Subcutaneous abdominal adipose tissue (tissue), 5 donors: ENCODE measurements at regions not wholly inside any gene's neighbourhood (a gene's known extent, or its start where the extent isn't known, plus 50 kb on each side); places are given as distances from the start of the nearest gene placed in this dataset.

Source experiments
- H3K27ac ChIP-seq: one replicate; pipeline ENCODE4 v1.7.0; 2013; ENCODE audit warnings: low read depth, mild to moderate bottlenecking, inconsistent platforms, low read length, moderate library complexity
- H3K27me3 ChIP-seq, 5 donors: one replicate each; pipeline ENCODE4 v1.7.0; 2013; ENCODE audit warnings: low read length in 5 of 5, inconsistent platforms in 1 of 5; ENCODE audit not compliant: control insufficient read depth in 5 of 5, insufficient read depth in 4 of 5
- H3K36me3 ChIP-seq, 5 donors: one replicate each; pipeline ENCODE4 v1.7.0; 2013; ENCODE audit warnings: low read length in 5 of 5; ENCODE audit not compliant: control insufficient read depth in 5 of 5, insufficient read depth in 5 of 5
- H3K4me1 ChIP-seq, 5 donors: one replicate each; pipeline ENCODE4 v1.7.0; 2013; ENCODE audit warnings: low read length in 5 of 5, mild to moderate bottlenecking in 3 of 5, moderate library complexity in 1 of 5; ENCODE audit not compliant: control insufficient read depth in 5 of 5, insufficient read depth in 5 of 5
- H3K4me3 ChIP-seq, 5 donors: one replicate each; pipeline ENCODE4 v1.7.0; 2013; ENCODE audit warnings: low read length in 5 of 5, low read depth in 1 of 5
- H3K9ac ChIP-seq, 5 donors: one replicate each; pipeline ENCODE4 v1.7.0; 2013; ENCODE audit warnings: low read length in 5 of 5, mild to moderate bottlenecking in 4 of 5, moderate library complexity in 3 of 5
- H3K9me3 ChIP-seq, 5 donors: one replicate each; pipeline ENCODE4 v1.7.0; 2013; ENCODE audit warnings: low read length in 5 of 5; ENCODE audit not compliant: control insufficient read depth in 5 of 5
- donor health status: healthy.
- donor health status: healthy.
- donor health status: healthy.
- donor health status: healthy.
- donor health status: healthy.

DNA sequence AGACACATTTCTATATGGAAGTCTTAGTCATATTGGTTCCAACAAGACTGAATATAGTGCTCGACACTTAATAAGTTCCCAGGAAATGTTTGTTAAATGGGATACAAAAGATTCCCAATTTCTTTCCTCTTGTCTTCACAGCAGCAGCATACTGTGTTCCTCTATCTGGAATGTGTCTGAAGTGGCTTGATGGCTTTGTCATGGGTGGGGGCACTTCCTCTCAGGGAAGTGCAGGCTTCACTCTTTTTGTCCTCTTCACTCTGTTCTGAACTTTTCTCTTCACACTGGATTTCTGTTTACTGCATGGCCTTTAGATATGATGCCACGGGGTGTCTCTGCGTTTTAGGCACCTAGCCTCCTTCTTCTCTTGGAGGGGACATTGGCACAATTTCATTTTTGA, 127.7 kb upstream of the C9orf72 start:
- peaks cover 0 to 3% (median 0%) of the 10 kb centered on the region in 5 donors for H3K27me3 ChIP-seq
- H3K4me1 ChIP-seq: peaks cover 0 to 3% (median 0%) of the 10 kb centered on the region in 5 donors
- H3K36me3 ChIP-seq: no peaks in the 10 kb centered on the region
- no peak overlapping the region for H3K4me3 ChIP-seq
- H3K27ac ChIP-seq: no peak overlapping the region
- H3K9ac ChIP-seq: no peak overlapping the region
- H3K9me3 ChIP-seq: no peaks in the 10 kb centered on the region

DNA sequence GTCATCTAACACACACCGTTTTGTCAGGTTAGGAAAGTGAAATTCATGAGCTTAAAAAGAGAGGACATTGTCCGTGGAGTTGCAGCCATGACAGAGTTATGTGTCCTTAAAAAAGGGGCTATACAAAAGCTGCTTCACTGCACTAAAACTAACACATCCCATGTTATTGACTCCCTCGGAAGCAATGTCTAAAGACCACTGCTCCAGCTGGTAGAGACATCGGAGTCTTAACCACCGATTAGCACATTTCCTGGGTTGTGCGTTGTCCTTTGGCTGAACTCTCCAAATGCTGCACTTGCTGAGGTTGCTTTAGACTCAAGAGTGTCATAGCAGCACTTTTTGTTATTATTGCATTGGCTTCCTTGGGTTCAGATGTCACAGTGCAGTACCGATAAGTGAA, 128.3 kb upstream of the C9orf72 start:
- Histone ChIP-seq H3K9me3 (no peaks in the 10 kb centered on the region), H3K36me3 (no peaks in the 10 kb centered on the region), H3K9ac (no peak overlapping the region), H3K4me1 (peaks cover 0 to 3% (median 0%) of the 10 kb centered on the region in 5 donors), H3K27ac (no peak overlapping the region), H3K27me3 (peaks cover 0 to 3% (median 0%) of the 10 kb centered on the region in 5 donors), H3K4me3 (no peak overlapping the region)

DNA sequence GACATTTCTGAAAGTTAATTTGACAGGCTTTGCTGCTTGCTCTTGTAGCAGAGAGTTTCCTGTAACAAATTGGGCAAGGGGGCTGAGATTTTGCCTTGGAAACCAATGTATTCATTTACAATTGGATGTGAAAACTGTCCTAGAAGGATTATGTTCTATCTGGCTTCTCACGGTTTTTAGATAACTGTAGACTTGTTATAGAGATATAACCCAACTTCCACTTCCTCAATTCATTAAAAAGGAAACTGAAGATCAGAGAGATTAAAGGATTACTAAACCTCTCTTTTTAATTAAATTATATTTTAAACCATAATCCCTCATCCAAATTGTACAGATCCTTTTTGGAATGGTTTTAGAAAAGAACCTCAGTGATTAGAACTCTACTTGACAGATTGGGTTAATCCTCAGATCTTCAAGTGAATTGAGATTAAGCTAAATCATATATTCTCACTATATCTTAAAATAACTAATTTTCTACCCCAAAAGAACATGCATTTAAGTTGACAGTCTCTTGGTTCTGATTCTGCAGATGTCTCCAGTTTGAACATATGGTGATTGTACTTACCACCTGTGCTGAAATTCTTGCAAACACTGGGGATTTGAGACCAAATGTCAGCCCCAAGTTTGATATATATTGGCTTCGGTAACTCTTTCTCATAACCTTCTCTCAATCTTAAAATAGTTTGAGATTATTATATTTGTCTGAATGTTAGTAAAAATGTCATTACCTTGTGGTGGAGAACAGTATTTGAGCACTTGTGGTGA, 130.1 kb upstream of the C9orf72 start:
- Histone ChIP-seq H3K4me3 (no peak overlapping the region), H3K27ac (no peak overlapping the region), H3K9ac (no peak overlapping the region), H3K36me3 (no peaks in the 10 kb centered on the region), H3K9me3 (no peaks in the 10 kb centered on the region), H3K27me3 (peaks cover 0 to 3% (median 0%) of the 10 kb centered on the region in 5 donors), H3K4me1 (peaks cover 0 to 3% (median 0%) of the 10 kb centered on the region in 5 donors)

DNA sequence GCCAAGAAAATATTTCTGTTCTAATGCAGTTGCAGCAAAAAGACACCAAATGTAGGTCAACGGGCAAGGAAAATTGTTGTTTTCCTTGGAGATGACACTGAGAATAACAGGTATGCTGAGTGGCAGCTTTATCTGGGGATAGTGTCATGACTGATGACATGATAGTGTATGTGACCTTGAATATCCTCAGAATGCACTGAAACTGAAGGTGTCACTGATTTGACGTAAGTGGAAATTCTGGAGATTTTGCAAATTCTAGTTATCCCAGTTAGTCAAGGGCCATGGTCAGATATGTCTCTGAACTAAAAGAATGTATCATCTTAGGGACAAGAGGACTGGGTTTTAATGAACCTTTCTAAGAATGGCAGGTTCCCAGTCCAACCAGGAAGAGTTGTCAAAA, 138.0 kb upstream of the C9orf72 start:
- H3K4me3 ChIP-seq: no peak overlapping the region

DNA sequence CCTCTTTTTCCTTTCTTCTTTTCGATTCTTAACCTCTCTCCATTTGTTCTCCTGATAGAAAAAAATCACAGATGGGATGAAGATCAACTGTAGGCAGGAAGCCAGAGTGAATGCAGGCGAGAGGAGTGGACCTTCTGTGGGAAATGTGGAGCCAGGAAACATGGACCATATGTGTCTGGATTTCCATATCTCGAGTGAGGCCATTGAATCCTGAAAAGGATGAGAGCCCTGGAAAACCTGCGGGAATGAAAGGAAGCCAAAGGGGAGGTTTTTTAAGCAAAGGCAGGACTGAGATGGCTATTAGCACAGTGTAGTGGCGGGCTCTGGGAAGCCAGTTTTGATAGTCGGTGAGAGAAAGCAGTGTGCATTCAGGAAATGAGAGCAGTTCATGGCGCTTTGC, 139.5 kb upstream of the C9orf72 start:
- H3K27ac ChIP-seq: no peak overlapping the region
- no peaks in the 10 kb centered on the region for H3K36me3 ChIP-seq
- no peaks in the 10 kb centered on the region for H3K4me1 ChIP-seq
- H3K9me3 ChIP-seq: peaks cover 0 to 8% (median 0%) of the 10 kb centered on the region in 5 donors
- H3K4me3 ChIP-seq: no peak overlapping the region
- no peak overlapping the region for H3K9ac ChIP-seq
- H3K27me3 ChIP-seq: peaks cover 0 to 2% (median 0%) of the 10 kb centered on the region in 5 donors

More for the DNA sequence above, 138.0 kb upstream of the C9orf72 start:
- Histone ChIP-seq H3K36me3 (no peaks in the 10 kb centered on the region), H3K27ac (no peak overlapping the region), H3K9ac (no peak overlapping the region), H3K27me3 (peaks cover 0 to 2% (median 0%) of the 10 kb centered on the region in 5 donors), H3K9me3 (peaks cover 0 to 8% (median 0%) of the 10 kb centered on the region in 5 donors), H3K4me1 (no peaks in the 10 kb centered on the region)

DNA sequence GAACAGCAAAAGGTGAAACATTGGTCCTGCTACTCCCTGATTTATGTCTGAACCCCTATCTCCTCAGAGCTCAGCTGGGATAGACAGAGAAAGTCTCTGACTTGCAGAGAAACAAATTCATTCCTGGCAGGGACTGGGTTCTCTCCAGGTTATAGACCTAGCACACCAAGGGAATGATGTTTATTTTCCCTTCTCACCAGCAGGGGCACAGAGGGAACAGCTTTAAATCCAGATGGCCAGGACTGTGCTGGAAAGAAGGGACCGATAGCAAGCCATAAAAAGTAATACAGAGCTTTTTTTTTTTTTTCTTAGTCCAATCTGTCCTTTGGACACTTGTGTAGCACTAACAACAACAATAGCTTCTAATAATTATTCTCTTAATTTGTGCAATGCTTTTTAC, 141.1 kb upstream of the C9orf72 start:
- H3K4me1 ChIP-seq: no peaks in the 10 kb centered on the region
- no peak overlapping the region for H3K4me3 ChIP-seq
- H3K9me3 ChIP-seq: no peaks in the 10 kb centered on the region
- H3K36me3 ChIP-seq: no peaks in the 10 kb centered on the region
- H3K27me3 ChIP-seq: peaks cover 0 to 2% (median 0%) of the 10 kb centered on the region in 5 donors
- H3K27ac ChIP-seq: no peak overlapping the region
- no peak overlapping the region for H3K9ac ChIP-seq

DNA sequence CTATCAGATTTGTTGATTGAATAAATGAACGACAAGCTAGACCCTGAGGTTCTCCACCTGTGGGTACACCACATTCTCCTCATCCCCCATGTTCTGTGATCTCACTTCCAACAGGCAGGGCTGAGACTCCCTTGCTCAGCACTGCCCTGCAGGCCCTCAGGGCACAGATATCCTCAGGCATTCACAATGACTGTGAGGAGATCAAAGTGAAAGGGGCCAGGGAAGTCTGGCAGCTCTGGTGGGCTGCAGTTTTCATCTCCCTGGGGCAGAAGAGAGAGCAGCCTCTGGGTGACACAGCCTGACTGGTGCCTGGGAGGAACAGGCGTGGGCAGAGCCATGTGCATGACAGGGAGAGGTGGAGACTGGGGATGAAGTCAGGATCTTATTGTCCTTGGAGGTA, 142.4 kb upstream of the C9orf72 start:
- Histone ChIP-seq H3K27ac (no peak overlapping the region), H3K9ac (no peak overlapping the region), H3K9me3 (no peaks in the 10 kb centered on the region), H3K4me1 (no peaks in the 10 kb centered on the region), H3K4me3 (no peak overlapping the region), H3K36me3 (no peaks in the 10 kb centered on the region), H3K27me3 (peaks cover 0 to 2% (median 0%) of the 10 kb centered on the region in 5 donors)

DNA sequence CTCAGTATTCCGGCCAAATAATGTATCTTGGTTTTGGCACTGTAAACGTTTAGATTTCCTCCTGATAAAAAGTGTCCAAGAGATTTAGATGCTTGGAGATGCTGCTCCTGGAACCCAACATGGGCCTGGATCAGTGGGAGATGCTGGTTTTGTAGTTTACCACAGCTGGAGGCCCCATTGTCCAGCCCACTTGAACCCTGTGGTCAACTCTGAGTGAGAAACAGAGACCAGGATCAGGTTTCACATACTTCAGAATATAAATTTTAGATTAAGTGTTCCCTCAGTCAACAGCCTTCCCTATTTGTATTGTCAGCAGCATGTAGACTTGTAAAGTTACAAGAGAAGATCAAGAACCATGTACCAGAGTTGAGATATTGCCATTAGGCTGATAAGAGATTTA, 144.7 kb upstream of the C9orf72 start:
- H3K4me1 ChIP-seq: no peaks in the 10 kb centered on the region
- no peaks in the 10 kb centered on the region for H3K27me3 ChIP-seq
- H3K9ac ChIP-seq: no peak overlapping the region
- no peak overlapping the region for H3K4me3 ChIP-seq
- H3K36me3 ChIP-seq: no peaks in the 10 kb centered on the region
- no peaks in the 10 kb centered on the region for H3K9me3 ChIP-seq
- H3K27ac ChIP-seq: no peak overlapping the region

DNA sequence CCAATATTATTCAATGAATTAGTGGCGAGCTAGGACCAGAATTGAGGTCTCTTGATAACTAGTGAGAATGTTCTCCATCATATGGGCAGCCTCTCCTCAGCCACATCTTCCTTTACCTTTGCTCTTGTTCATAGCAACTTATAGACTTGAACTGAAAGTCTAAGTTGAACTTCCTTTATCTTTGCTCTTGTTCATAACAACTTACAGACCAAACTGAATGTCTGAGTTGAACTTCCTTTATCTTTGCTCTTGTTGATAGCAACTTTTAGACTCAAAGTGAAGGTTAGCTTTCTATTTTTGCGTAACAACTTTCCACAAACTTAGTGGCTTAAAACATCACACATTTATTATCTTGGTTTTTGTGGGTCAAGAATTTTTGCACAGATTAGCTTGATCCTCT, 146.4 kb upstream of the C9orf72 start:
- Histone ChIP-seq H3K4me3 (no peak overlapping the region), H3K9ac (no peak overlapping the region), H3K36me3 (no peaks in the 10 kb centered on the region), H3K27ac (no peak overlapping the region), H3K4me1 (no peaks in the 10 kb centered on the region), H3K27me3 (no peaks in the 10 kb centered on the region), H3K9me3 (no peaks in the 10 kb centered on the region)

DNA sequence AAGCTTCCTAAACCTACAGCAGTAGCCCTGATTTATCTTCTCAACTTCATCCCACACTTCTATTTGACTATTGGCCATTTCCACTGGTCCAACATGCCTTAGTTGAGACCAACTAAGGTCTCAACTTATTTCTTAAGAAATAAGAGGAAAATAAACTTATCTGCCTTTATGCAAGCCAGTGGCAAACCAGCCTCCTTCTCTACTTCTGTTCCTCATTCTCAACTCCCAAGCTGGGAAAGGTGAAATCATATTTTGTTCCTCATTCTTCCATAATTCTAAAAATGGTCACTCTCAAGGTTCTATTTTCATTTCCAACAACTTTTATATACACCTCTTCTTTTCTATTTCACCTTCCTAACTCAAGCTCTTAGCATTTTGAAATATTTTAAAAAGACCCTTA, 149.6 kb upstream of the C9orf72 start:
- Histone ChIP-seq H3K9ac (no peak overlapping the region), H3K4me3 (no peak overlapping the region), H3K9me3 (no peaks in the 10 kb centered on the region), H3K27me3 (no peaks in the 10 kb centered on the region), H3K27ac (no peak overlapping the region), H3K4me1 (peaks cover 0 to 3% (median 0%) of the 10 kb centered on the region in 5 donors), H3K36me3 (no peaks in the 10 kb centered on the region)
